Hematopoietic multipotent progenitor cell treated with erythropoietin and hydrocortisone succinate and interleukin-3 and kit ligand, for 4 days (in vitro differentiated cells): ENCODE measurements at regions not wholly inside any gene's neighbourhood (a gene's known extent, or its start where the extent isn't known, plus 50 kb on each side); places are given as distances from the start of the nearest gene placed in this dataset.
A peak's percentile ranks its signal among the peaks of the same experiment; 100 is the strongest.
"Not testable (repeated sequence)": the region's sequence is repeated elsewhere in the genome, so short reads cannot be mapped to it uniquely, and the experiment has no call there.

Source experiments
- DNase-seq: peaks from one replicate; pipeline ENCODE4 v3.0.0-alpha.2; 2015

GRCh38 chr14:43793579-43793978 is 713.5 kb downstream of the FSCB start:
- no peak for DNase-seq

GRCh38 chr14:43792980-43793379 is 714.1 kb downstream of the FSCB start:
- no peak for DNase-seq

DNA sequence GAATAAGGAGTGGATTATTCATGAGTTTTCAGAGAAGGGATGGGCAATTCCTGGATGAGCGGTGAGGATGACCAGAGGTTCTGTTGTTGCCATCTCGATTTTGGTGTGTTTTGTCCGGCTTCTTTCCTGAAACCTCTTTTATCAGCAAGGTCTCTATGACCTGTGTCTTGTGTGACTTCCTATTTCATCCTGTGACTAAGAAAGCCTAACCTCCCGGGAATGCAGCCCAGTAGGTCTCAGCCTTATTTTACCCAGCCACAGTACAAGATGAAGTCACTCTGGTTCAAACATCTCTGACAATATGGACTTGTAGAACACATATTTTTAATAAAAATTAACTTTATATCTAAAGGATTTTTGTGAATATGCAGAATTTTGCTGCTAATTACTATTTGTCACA is 716.4 kb downstream of the FSCB start:
- no peak for DNase-seq

DNA sequence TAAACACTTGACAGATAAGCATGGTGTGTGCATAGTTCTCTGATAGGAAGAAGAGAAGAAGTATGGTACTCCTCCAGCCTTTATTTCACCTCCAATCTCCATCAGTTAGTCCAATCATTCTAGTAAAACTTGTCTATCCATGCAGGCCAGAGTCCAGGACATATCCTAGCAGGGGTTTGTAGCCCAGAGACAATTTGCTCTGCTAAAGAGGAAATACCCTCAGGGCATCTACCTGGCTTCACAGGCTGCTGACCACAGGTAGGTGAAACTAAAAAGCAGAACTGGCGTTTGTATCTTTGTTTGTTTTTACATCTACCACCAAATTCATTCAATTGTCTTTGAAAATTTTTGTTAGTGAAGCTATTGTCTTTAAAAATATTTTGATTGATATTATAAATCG is 717.6 kb downstream of the FSCB start:
- DNase-seq = no peak

DNA sequence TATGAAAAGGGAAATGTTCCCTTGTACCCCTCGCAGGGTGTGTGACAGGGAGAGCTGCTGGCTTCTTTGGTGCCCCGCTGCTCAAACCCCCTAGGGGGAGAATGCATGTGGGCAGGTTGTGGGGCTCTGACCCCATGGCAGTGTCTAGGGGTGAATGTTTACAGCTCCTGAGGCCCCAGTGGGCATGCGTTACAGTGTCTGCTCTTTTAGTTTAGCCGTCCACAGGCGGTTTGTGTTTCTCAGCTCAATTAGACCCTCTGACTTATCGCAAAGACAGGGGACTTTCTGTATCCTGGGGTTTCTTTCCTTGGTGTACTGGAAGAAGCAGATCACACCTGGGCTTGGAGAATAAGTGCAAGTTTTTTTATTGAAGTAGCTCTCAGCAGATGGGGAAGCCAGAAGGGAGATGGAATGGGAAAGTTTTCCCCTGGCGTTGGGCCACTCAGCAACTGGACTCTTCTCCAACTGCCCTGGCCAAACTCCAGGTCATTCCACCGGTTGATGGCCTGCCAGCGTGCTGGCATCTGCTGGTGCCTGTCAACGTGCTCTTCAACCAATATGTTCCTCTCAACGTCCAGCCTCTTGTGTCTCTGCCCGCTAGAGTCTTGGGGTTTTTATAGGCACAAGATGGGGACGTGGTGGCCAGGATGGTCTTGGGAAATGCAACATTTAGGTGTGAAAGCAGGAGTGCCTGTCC is 720.9 kb downstream of the FSCB start:
- no peak for DNase-seq

- not testable (repeated sequence) for DNase-seq
Measured at GRCh38 chr14:43784432-43784831, 722.7 kb downstream of the FSCB start.

DNA sequence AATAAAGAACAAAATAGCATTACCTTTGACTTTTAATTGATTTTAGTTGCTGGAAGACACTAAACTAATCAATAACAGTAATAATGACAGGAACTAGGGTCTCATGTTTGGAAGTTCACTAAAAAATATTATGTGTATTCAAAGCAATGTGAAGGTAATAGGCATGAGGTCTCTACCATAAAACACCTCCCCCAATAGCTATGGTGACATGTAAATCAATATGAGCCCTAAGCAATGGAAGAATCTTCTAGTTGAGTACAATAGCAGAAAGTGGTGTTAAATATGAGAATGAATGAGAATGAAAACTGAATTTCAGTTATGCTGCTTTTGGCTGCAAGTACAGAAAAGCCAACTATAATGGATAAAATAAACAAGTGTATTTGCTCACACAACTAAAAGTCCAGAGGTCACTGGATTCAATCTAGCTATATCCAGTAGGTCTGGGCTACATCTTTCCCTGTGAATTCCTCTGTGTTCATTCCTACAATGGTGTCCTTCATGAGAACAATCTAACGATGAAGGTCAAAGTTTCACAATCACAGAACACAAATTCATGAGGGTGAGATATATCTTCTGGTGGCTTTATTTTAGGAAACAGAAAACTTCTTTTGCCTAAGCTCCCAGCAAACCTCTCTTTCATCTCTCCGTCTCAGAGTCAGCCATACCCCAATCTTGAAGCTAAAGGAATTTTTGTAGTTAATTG is 728.0 kb downstream of the FSCB start:
- DNase-seq = no peak

GRCh38 chr14:43778570-43778936 is 728.5 kb downstream of the FSCB start:
- no peak for DNase-seq

DNA sequence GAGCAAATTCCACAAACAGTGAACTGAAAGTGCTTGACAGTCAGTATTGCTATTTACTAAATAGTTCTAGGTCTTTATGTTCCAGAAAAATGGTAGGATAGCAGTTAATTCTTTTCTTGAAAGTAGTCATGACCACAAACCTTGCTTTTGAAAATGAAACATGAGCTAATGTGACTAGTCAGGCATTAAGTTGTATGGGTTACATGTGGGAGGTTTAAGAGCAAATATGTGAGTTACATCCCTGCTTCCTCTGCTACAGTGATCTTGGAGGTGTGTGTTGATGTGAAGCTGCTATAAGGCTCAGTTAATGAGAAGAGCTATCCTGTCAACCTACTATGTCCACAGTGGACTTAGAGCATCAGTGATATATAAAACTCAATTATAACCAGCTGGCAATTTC is 741.6 kb downstream of the FSCB start:
- no peak for DNase-seq

DNA sequence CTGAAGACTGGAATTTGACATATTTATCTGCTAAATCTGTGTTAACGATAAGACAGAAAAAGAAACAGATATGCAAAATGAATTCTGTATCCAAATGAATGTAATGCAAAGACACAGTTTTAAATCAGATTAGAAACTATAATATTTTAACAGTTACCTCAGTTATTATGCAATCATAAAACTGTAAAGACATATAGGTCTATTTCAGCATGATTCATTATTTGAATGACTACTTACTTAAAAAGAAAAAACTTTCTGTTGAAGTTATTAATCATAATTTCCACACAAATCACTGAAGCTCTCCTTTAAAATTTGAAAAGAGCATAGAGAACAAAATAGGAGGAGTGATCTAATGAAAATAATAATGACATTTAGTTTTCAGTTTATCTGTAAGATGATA is 742.6 kb downstream of the FSCB start:
- no peak for DNase-seq

- DNase-seq = no peak
Measured at GRCh38 chr14:43755707-43756106, 751.4 kb downstream of the FSCB start.

- DNase-seq = no peak
Measured at GRCh38 chr14:43754838-43755237, 752.2 kb downstream of the FSCB start.

GRCh38 chr14:43745746-43746145 is 761.3 kb downstream of the FSCB start:
- DNase-seq = no peak

DNA sequence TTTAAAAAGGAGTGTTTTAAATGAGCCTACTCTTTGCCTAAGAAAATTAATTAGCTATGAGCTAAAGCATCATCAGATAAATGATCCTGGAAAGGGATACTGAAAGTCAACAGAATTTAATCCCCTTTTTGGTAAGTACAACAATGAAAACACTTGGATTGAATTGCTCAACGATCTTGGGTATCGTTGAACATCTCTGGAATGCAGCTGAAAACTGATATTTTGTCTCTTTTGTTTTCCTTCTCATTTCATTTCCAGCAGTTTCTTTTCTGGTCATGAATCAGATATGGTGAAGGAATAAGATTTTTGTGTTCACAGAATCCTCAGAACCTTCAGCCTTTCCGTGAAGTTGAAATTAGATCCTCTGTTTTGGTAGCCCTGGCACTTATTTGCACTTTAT is 771.2 kb downstream of the FSCB start:
- no peak for DNase-seq

DNA sequence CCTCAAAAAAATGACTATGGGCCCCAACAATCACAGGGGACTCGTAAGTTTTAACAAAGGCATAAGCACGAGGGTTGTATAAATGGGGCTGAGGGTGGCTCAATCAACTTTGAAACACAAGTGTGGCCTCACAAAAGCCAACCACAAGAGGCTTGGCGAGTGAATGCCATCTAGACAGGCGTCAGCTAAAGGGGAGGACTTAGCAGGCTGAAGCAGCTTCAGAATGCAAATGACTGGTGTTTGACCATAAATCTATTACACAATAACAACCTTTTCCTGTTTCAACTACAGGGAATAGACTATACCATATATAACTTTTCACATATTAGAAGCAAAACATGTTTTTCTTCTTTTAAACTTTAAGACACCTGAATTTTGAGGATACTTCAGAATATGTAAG is 777.9 kb downstream of the FSCB start:
- peak; percentile 65 for DNase-seq

DNA sequence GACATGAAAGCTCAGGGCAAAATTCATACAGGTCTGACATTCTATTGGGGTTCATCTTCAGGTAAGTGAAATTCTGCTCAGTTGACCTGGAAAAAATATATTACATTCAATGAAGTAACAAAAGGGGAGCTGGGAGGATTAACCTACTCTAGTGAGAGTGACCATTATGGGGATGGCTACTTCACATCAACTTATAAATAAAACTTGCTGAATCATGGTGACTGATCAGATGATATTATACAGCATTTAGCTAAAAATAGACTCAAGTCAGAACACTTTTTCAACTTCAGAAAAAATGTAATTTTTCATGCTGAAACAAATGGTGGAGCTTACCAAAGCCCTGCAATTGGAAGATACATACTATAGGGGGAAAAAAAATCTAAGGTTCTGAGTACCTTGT is 800.2 kb downstream of the FSCB start:
- peak; percentile 21 for DNase-seq

DNA sequence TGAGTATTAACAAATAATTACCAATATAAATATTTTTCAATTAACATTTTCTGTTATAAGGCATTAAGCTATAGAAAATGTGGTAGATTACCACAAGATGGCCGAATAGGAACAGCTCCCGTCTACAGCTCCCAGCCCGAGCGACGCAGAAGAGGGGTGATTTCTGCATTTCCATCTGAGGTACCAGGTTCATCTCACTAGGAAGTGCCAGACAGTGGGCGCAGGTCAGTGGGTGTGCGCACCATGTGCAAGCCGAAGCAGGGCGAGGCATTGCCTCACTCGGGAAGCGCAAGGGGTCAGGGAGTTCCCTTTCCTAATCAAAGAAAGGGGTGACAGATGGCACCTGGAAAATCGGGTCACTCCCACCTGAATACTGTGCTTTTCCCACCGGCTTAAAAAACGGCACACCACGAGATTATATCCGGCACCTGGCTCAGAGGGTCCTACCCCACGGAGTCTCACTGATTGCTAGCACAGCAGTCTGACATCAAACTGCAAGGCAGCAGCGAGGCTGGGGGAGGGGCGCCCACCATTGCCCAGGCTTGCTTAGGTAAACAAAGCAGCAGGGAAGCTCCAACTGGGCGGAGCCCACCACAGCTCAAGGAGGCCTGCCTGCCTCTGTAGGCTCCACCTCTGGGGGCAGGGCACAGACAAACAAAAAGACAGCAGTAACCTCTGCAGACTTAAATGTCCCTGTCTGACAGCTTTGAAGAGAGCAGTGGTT is 808.4 kb downstream of the FSCB start:
- not testable (repeated sequence) for DNase-seq

GRCh38 chr14:43697003-43697402 is 810.1 kb downstream of the FSCB start:
- no peak for DNase-seq

DNA sequence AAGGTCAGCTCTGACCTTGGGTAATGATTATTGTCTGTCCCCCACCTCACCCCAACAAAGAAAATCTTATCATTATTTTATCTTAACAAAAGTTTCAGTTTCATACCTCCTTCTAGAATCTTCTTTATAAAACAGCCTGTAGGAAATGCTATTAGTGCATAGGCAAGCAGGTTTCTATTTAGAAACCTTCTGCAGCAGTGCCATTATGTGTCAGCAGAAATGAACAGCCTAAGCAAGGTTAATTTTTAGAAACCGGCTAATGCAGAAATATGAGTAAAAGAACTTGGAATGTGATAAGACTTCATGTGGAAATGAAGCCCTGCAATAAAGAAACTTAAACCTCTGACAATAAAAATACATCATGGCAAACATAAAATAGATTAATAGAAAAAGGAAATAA is 814.4 kb downstream of the FSCB start:
- DNase-seq = no peak

DNA sequence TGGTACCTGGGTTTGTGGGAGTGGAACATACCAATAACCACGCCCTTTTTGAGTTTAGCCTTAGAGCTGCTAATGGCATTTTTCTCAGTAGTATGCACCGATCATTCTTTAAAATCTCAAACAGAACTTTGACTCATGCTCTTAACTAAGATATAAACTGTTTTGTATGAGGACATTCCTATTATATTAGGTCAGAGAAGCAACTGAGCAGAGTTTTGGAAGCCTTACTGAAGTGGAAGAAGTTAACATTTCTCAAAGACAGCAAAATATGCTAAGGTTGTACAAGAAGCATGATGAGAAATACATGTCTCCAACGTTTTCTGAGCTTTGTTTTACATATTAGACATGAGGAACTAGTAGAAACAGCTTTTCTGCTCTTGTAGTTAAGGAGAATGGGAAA is 819.2 kb downstream of the FSCB start:
- no peak for DNase-seq

GRCh38 chr14:43677581-43677980 is 829.5 kb downstream of the FSCB start:
- DNase-seq = no peak

- no peak for DNase-seq
Measured at GRCh38 chr14:43674273-43674672, 832.8 kb downstream of the FSCB start.

- DNase-seq = peak; percentile 22
Measured at GRCh38 chr14:43671716-43672485, 835.2 kb downstream of the FSCB start.
